ENCODE measurements at regions not wholly inside any gene's neighbourhood (a gene's known extent, or its start where the extent isn't known, plus 50 kb on each side); places are given as distances from the start of the nearest gene placed in this dataset.

DNA sequence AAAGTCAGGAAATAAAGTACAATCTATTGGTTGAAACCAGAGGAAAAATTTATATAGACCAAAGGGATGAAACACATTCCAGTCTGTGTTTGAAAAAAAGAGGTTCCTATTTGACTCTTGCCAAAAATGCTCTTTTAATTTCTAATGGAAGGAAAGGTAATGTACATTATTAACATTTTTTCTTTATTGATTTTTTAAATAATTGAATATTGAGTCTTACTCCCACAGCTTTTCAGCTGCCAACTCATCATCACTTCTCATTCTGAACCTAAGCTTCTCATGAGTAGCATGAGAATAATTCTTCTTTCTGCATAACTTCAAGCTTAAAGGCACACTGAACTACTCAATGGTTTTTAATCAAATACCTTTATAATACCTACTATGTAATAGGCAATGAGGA lies 49.8 kb upstream of the FHIP2A start:
- no peak for DNase-seq
